ENCODE measurements at regions not wholly inside any gene's neighbourhood (a gene's known extent, or its start where the extent isn't known, plus 50 kb on each side); places are given as distances from the start of the nearest gene placed in this dataset.

DNA sequence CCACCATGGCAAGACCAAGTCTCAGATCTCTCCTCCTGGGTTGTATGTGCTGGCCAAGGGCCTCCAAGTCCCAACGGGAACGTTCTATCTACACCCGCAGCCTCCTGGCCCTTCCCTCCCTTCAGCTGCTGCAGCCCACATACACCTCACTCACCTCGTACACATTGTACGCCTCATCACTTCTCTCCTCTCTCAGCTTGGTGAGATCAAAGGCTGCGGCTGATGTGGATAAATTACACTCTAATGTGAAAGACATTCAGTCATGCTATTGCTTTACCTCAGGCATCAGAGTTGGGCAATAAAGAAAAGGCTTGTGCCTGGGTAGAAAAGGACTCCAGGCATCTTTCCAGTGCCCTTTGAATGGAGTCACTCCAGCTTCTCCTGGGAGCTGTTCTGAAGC is 135.3 kb upstream of the FOXQ1 start:
- TF ChIP-seq EZH2phosphoT487 (IDR thresholded peaks at IDR 0.05; ENCODE audit: low read depth, severe bottlenecking, unreplicated experiment), result no peak
- TF ChIP-seq EZH2 (IDR thresholded peaks at IDR 0.05; ENCODE audit: borderline replicate concordance), result no peak
- TF ChIP-seq CTCF (IDR thresholded peaks at IDR 0.05; ENCODE audit: poor library complexity), result no peak
- no peaks in the 10 kb centered on the region for H3K36me3 ChIP-seq (replicated peaks; ENCODE audit: insufficient read depth, low read depth)

DNA sequence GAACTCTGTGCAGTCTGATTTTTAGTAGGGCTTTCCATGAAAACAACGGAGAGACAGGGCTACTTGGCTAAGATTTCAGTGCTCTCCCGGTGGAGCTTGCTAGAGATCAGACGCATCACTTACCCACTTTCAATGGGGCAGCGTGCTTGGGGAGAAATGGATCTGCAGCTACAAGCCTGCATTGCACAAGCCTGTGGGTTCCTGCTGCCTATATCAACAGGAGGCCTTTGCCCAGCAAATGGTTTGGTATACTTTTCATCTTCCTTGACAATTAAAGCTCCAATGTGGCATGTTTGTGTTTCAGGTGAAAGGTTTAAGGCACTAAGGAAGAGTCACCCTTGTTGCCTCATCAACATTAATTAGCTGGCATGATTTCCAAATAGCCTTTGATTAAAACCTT is 136.0 kb upstream of the FOXQ1 start:
- Histone ChIP-seq H4K20me1 (ENCODE audit: insufficient read depth, poor library complexity, severe bottlenecking) (no peaks in the 10 kb centered on the region), H3K4me1 (ENCODE audit: insufficient read depth) (no peaks in the 10 kb centered on the region), H3K9me3 (ENCODE audit: low read depth) (no peaks in the 10 kb centered on the region), H2AFZ (no peak overlapping the region), H3K4me2 (no peak overlapping the region), H3K79me2 (no peaks in the 10 kb centered on the region), H3K27ac (no peak overlapping the region), H3K9me2 (replicated peaks; ENCODE audit: insufficient read depth) (no peaks in the 10 kb centered on the region), H3K36me3 (replicated peaks; ENCODE audit: insufficient read depth, low read depth) (no peaks in the 10 kb centered on the region), H3K4me3 (no peak overlapping the region), H3K27me3 (no peaks in the 10 kb centered on the region)
- DNase-seq (ENCODE audit: low spot score), result no peak
- WGBS (ENCODE audit: low lambda C conversion rate, missing lambda C conversion rate), result 83% methylated on average over 4 of the region's 4 CpGs
- no peak for TF ChIP-seq CTCF (IDR thresholded peaks at IDR 0.05; ENCODE audit: poor library complexity)

More for the DNA sequence above, 135.3 kb upstream of the FOXQ1 start:
- H3K4me2 ChIP-seq, result no peak overlapping the region
- no peak overlapping the region for H2AFZ ChIP-seq
- H3K4me3 ChIP-seq, result no peak overlapping the region
- no peak overlapping the region for H3K27ac ChIP-seq
- no peaks in the 10 kb centered on the region for H3K9me2 ChIP-seq (replicated peaks; ENCODE audit: insufficient read depth)
- H3K79me2 ChIP-seq, result no peaks in the 10 kb centered on the region
- H3K4me1 ChIP-seq (ENCODE audit: insufficient read depth), result no peaks in the 10 kb centered on the region
- WGBS (ENCODE audit: low lambda C conversion rate, missing lambda C conversion rate), result 86% methylated on average over 6 of the region's 6 CpGs
- DNase-seq (ENCODE audit: low spot score), result no peak
- H3K9me3 ChIP-seq (ENCODE audit: low read depth), result no peaks in the 10 kb centered on the region
- no peaks in the 10 kb centered on the region for H4K20me1 ChIP-seq (ENCODE audit: insufficient read depth, poor library complexity, severe bottlenecking)
- H3K27me3 ChIP-seq, result no peaks in the 10 kb centered on the region

- no peak overlapping the region for H3K4me3 ChIP-seq
- no peak overlapping the region for H3K4me2 ChIP-seq
- no peaks in the 10 kb centered on the region for H4K20me1 ChIP-seq (ENCODE audit: insufficient read depth, poor library complexity, severe bottlenecking)
- H3K27ac ChIP-seq, result peak overlapping the region; percentile 17
- H3K9me3 ChIP-seq (ENCODE audit: low read depth), result no peaks in the 10 kb centered on the region
- no peaks in the 10 kb centered on the region for H3K79me2 ChIP-seq
- peaks cover 8% of the 10 kb centered on the region for H3K4me1 ChIP-seq (ENCODE audit: insufficient read depth)
- peak; percentile 58 for DNase-seq (ENCODE audit: low spot score)
- WGBS (ENCODE audit: low lambda C conversion rate, missing lambda C conversion rate), result 54% methylated on average over 8 of the region's 8 CpGs
- no peaks in the 10 kb centered on the region for H3K9me2 ChIP-seq (replicated peaks; ENCODE audit: insufficient read depth)
- no peaks in the 10 kb centered on the region for H3K36me3 ChIP-seq (replicated peaks; ENCODE audit: insufficient read depth, low read depth)
- TF ChIP-seq EZH2phosphoT487 (IDR thresholded peaks at IDR 0.05; ENCODE audit: low read depth, severe bottlenecking, unreplicated experiment), result no peak
- H2AFZ ChIP-seq, result no peak overlapping the region
- H3K27me3 ChIP-seq, result no peaks in the 10 kb centered on the region
These were observed 141.1 kb upstream of the FOXQ1 start for GRCh38 chr6:1170794-1171193.

- Histone ChIP-seq H3K4me2 (no peak overlapping the region), H3K27ac (no peak overlapping the region), H2AFZ (no peak overlapping the region), H3K9me3 (ENCODE audit: low read depth) (no peaks in the 10 kb centered on the region), H4K20me1 (ENCODE audit: insufficient read depth, poor library complexity, severe bottlenecking) (no peaks in the 10 kb centered on the region), H3K79me2 (no peaks in the 10 kb centered on the region), H3K27me3 (no peaks in the 10 kb centered on the region), H3K4me1 (ENCODE audit: insufficient read depth) (peaks cover 11% of the 10 kb centered on the region), H3K9me2 (replicated peaks; ENCODE audit: insufficient read depth) (no peaks in the 10 kb centered on the region), H3K36me3 (replicated peaks; ENCODE audit: insufficient read depth, low read depth) (no peaks in the 10 kb centered on the region), H3K4me3 (no peak overlapping the region)
- 89% methylated on average over 5 of the region's 5 CpGs for WGBS (ENCODE audit: low lambda C conversion rate, missing lambda C conversion rate)
- TF ChIP-seq EZH2 (IDR thresholded peaks at IDR 0.05; ENCODE audit: borderline replicate concordance) (no peak), CTCF (IDR thresholded peaks at IDR 0.05; ENCODE audit: poor library complexity) (no peak), EZH2phosphoT487 (IDR thresholded peaks at IDR 0.05; ENCODE audit: low read depth, severe bottlenecking, unreplicated experiment) (no peak)
- no peak for DNase-seq (ENCODE audit: low spot score)
These were observed 147.3 kb upstream of the FOXQ1 start for GRCh38 chr6:1164600-1164999.

Data from hepatocyte (in vitro differentiated cells).